HCT116 (cell line): ENCODE measurements at regions not wholly inside any gene's neighbourhood (a gene's known extent, or its start where the extent isn't known, plus 50 kb on each side); places are given as distances from the start of the nearest gene placed in this dataset.

Source experiments
- ATAC-seq: fragments of 200-7000 bp; cut with Tn5 transposase; 2 replicates; pipeline ENCODE4 v1.9.1; 2020; ENCODE audit warnings: mild to moderate bottlenecking, moderate library complexity
- BruUV-seq: library from RNA; stranded (reverse); fragments of 400-500 nt; replicated peaks from 2 replicates; lab custom pipeline; 2021; lab: Mats Ljungman, UMichigan
- CTCF ChIA-PET: fragments of 300-600 bp; sonication (Branson Sonifier 250); formaldehyde crosslinking; loops from one replicate; lab custom pipeline; 2021; ENCODE audit warnings: antibody characterized with exemption; lab: Charles Lee
- POLR2A ChIA-PET: fragments of 300-600, 350-600 bp; sonication (Branson Sonifier 250); formaldehyde crosslinking; loops from one replicate; lab custom pipeline; 2021; ENCODE audit warnings: antibody characterized with exemption; lab: Charles Lee
- RAD21 ChIA-PET, 2 experiments: fragments of 300-600 bp; sonication (Branson Sonifier 250); formaldehyde crosslinking; loops; one replicate each; lab custom pipeline; 2023; ENCODE audit warnings: low total read pairs in 2 of 2; ENCODE audit not compliant: uncharacterized antibody in 2 of 2, unreplicated experiment in 2 of 2, low non-redundant PET in 1 of 2; lab: Charles Lee
- DNase-seq: peaks from one replicate; pipeline ENCODE4 v3.0.0-alpha.2; 2010; ENCODE audit warnings: low read depth, low spot score
- H2AFZ ChIP-seq: fragments of 200-600 bp; shearing (Covaris generic), sonication (generic); 2 replicates; pipeline ENCODE4 v1.6.1; 2017; ENCODE audit warnings: low read depth, mixed run types, mixed read lengths, antibody characterized with exemption, low read length; ENCODE audit not compliant: poor library complexity, severe bottlenecking
- H3K27ac ChIP-seq: 2 replicates; pipeline ENCODE4 v1.5.1; 2012; ENCODE audit warnings: low read depth, low read length
- H3K27me3 ChIP-seq: fragments of 200-600 bp; sonication (generic); 2 replicates; pipeline ENCODE4 v1.6.1; 2016; ENCODE audit warnings: mixed run types, low read length, mixed read lengths; ENCODE audit not compliant: insufficient read depth
- H3K36me3 ChIP-seq, 2 experiments: fragments of 200-500 bp in 1 of 2; fragments of 200-600 bp in 1 of 2; sonication (Bioruptor generic) in 1 of 2; sonication (generic) in 1 of 2; 2 replicates each; pipeline versions ENCODE4 v1.5.1 to v1.6.1; 2014 to 2016; ENCODE audit warnings: low read length in 2 of 2, inconsistent platforms in 1 of 2, mixed read lengths in 1 of 2, mixed run types in 1 of 2; ENCODE audit not compliant: insufficient read depth in 2 of 2, control insufficient read depth in 1 of 2
- H3K4me1 ChIP-seq, 2 experiments: fragments of 200-600 bp in 1 of 2; sonication (generic) in 1 of 2; 2 replicates each; pipeline versions ENCODE4 v1.5.1 to v1.6.1; 2012 to 2017; ENCODE audit warnings: low read length in 2 of 2, inconsistent platforms in 1 of 2, mild to moderate bottlenecking in 1 of 2, mixed read lengths in 1 of 2, mixed run types in 1 of 2, moderate library complexity in 1 of 2; ENCODE audit not compliant: insufficient read depth in 2 of 2, control insufficient read depth in 1 of 2
- H3K4me2 ChIP-seq: fragments of 200-600 bp; sonication (generic); 2 replicates; pipeline ENCODE4 v1.6.1; 2017; ENCODE audit warnings: mixed run types, low read length, mixed read lengths
- H3K4me3 ChIP-seq, 2 experiments: fragments of 200-600 bp in 1 of 2; sonication (generic) in 1 of 2; replicated peaks in 1 of 2; 2 replicates each; pipeline ENCODE4 v1.5.1; 2011 to 2016; ENCODE audit warnings: low read length in 2 of 2, control low read depth in 1 of 2, low read depth in 1 of 2, mild to moderate bottlenecking in 1 of 2, mixed read lengths in 1 of 2, mixed run types in 1 of 2
- H3K79me2 ChIP-seq: fragments of 200-600 bp; sonication (generic); 2 replicates; pipeline ENCODE4 v1.6.1; 2017; ENCODE audit warnings: mild to moderate bottlenecking, mixed run types, low read length, moderate library complexity, mixed read lengths; ENCODE audit not compliant: insufficient read depth
- H3K9ac ChIP-seq: fragments of 200-600 bp; sonication (generic); 2 replicates; pipeline ENCODE4 v1.6.1; 2016; ENCODE audit warnings: low read length, mixed read lengths
- H3K9me2 ChIP-seq: fragments of 200-600 bp; sonication (generic), shearing (Covaris generic); 2 replicates; pipeline ENCODE4 v1.6.1; 2017; ENCODE audit warnings: mixed run types, mild to moderate bottlenecking, moderate library complexity; ENCODE audit not compliant: insufficient read depth
- H3K9me3 ChIP-seq, 2 experiments: fragments of 200-500 bp in 1 of 2; fragments of 200-600 bp in 1 of 2; sonication (Bioruptor generic) in 1 of 2; sonication (generic) in 1 of 2; 2 replicates each; pipeline ENCODE4 v1.6.1; 2014 to 2017; ENCODE audit warnings: low read length in 2 of 2, mixed read lengths in 2 of 2, inconsistent platforms in 1 of 2, low read depth in 1 of 2, mild to moderate bottlenecking in 1 of 2, mixed run types in 1 of 2, moderate library complexity in 1 of 2; ENCODE audit not compliant: control insufficient read depth in 1 of 2, insufficient read depth in 1 of 2
- H4K20me1 ChIP-seq: fragments of 200-600 bp; sonication (generic), shearing (Covaris generic); 2 replicates; pipeline ENCODE4 v1.6.1; 2017; ENCODE audit warnings: mixed run types, mild to moderate bottlenecking, moderate library complexity; ENCODE audit not compliant: insufficient read depth
- CBX3 ChIP-seq: IDR thresholded peaks from 2 replicates; pipeline ENCODE4 v1.6.1; 2012; ENCODE audit warnings: low read depth
- CTCF ChIP-seq, 3 experiments: fragments of 200-600 bp in 1 of 3; sonication (generic) in 1 of 3; IDR thresholded peaks in 2 of 3; conservative IDR thresholded peaks in 1 of 3; 2 replicates each; pipeline ENCODE4 v1.5.1; 2012 to 2017; ENCODE audit warnings: low read depth in 2 of 3, low read length in 2 of 3, antibody characterized with exemption in 1 of 3, borderline replicate concordance in 1 of 3, control low read depth in 1 of 3, mild to moderate bottlenecking in 1 of 3, mixed read lengths in 1 of 3, mixed run types in 1 of 3, moderate library complexity in 1 of 3; ENCODE audit not compliant: insufficient read depth in 1 of 3
- EGR1 ChIP-seq: IDR thresholded peaks from 2 replicates; pipeline ENCODE4 v1.6.1; 2012; ENCODE audit warnings: low read depth
- ELF1 ChIP-seq: IDR thresholded peaks from 2 replicates; pipeline ENCODE4 v1.6.1; 2012; ENCODE audit warnings: low read depth, borderline replicate concordance
- EZH2 ChIP-seq: fragments of 200-600 bp; sonication (generic); IDR thresholded peaks from 2 replicates; pipeline ENCODE4 v1.6.1; 2017; ENCODE audit warnings: antibody characterized with exemption, mixed run types
- EZH2phosphoT487 ChIP-seq: fragments of 200-600 bp; IDR thresholded peaks from 2 replicates; pipeline ENCODE4 v1.6.1; 2018; ENCODE audit warnings: antibody characterized with exemption, borderline replicate concordance
- FOSL1 ChIP-seq: IDR thresholded peaks from 2 replicates; pipeline ENCODE4 v1.6.1; 2012; ENCODE audit warnings: low read depth
- POLR2A ChIP-seq: IDR thresholded peaks from 2 replicates; pipeline ENCODE4 v1.7.0; 2011; ENCODE audit warnings: borderline replicate concordance; ENCODE audit not compliant: insufficient read depth, insufficient read length; ENCODE audit errors: extremely low read depth
- POLR2AphosphoS5 ChIP-seq: IDR thresholded peaks from 2 replicates; pipeline ENCODE4 v1.6.1; 2011; ENCODE audit warnings: mild to moderate bottlenecking, low read depth, low read length, moderate library complexity
- SIN3A ChIP-seq: IDR thresholded peaks from 2 replicates; pipeline ENCODE4 v1.6.1; 2012; ENCODE audit warnings: low read depth
- YY1 ChIP-seq: IDR thresholded peaks from 2 replicates; pipeline ENCODE4 v1.6.1; 2011; ENCODE audit warnings: low read length, low read depth, moderate library complexity, mild to moderate bottlenecking; ENCODE audit not compliant: insufficient replicate concordance; ENCODE audit errors: extremely low read depth
- ZFX ChIP-seq: fragments of 450-650 bp; IDR thresholded peaks from 2 replicates; pipeline ENCODE4 v1.6.1; 2017
- ZNF274 ChIP-seq: fragments of 200-500 bp; sonication (Bioruptor generic); IDR thresholded peaks from 2 replicates; pipeline ENCODE4 v1.6.1; 2014; ENCODE audit warnings: mild to moderate bottlenecking, low read depth, low read length, inconsistent platforms
- intact Hi-C: fragments of 100-400 bp; cut with micrococcal nuclease; formaldehyde crosslinking; loops from 2 replicates; pipeline ENCODE4 v1.10.0; 2022
- TF ChIP-seq, protein P1 (sequence below): IDR thresholded peaks from 2 replicates; pipeline ENCODE4 v1.6.1; 2011; ENCODE audit warnings: mild to moderate bottlenecking, low read length, moderate library complexity; ENCODE audit not compliant: insufficient replicate concordance; ENCODE audit errors: extremely low read depth
- TF ChIP-seq, protein P2 (sequence below): IDR thresholded peaks from 2 replicates; pipeline ENCODE4 v1.6.1; 2012

DNA sequence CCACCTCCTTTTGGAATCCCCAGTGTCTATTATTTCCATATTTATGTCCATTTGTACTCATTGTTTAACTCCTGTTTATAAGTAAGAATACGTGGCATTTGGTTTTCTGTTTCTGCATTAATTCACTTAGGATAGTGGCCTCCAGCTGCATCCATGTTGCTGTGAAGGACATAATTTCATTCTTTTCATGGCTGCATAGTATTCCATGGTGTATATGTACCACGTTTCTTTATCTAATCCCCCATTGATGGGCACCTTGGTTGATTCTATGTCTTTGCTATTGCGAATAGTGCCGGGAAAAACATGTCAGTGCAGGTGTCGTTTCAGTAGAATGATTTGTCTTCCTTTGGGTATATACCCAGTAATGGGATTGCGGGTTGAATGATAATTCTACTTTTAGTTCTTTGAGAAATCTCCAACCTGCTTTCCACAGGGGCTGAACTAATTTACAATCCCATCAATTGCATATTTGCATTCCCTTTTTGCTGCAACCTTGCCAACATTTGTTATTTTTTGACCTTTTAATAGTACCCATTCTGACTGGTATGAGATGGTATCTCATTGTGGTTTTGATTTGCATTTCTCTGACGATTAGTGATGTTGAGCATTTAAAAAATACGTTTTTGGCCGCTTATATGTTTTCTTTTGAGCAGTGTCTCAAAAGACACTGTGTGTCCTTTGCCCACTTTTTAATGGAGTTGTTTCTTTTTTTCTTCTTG is 373.2 kb upstream of the TNRC6C start:
- no peak overlapping the region for H3K27ac ChIP-seq
- no peak overlapping the region for H2AFZ ChIP-seq
- TF ChIP-seq, protein P1, sequence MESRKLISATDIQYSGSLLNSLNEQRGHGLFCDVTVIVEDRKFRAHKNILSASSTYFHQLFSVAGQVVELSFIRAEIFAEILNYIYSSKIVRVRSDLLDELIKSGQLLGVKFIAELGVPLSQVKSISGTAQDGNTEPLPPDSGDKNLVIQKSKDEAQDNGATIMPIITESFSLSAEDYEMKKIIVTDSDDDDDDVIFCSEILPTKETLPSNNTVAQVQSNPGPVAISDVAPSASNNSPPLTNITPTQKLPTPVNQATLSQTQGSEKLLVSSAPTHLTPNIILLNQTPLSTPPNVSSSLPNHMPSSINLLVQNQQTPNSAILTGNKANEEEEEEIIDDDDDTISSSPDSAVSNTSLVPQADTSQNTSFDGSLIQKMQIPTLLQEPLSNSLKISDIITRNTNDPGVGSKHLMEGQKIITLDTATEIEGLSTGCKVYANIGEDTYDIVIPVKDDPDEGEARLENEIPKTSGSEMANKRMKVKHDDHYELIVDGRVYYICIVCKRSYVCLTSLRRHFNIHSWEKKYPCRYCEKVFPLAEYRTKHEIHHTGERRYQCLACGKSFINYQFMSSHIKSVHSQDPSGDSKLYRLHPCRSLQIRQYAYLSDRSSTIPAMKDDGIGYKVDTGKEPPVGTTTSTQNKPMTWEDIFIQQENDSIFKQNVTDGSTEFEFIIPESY, result no peak
- TF ChIP-seq CTCF (IDR thresholded peaks at IDR 0.05 in 2 of 3, conservative IDR thresholded peaks at IDR 0.05 in 1 of 3; ENCODE audit: borderline replicate concordance in 1 of 3, insufficient read depth in 1 of 3, low read depth in 2 of 3, low read length in 2 of 3) (no peak), FOSL1 (no peak), YY1 (no peak), ZFX (no peak), POLR2AphosphoS5 (no peak), EZH2 (no peak), EGR1 (no peak), POLR2A (no peak), SIN3A (no peak), CBX3 (no peak), ZNF274 (no peak), ELF1 (no peak), EZH2phosphoT487 (no peak)
- TF ChIP-seq, protein P2, sequence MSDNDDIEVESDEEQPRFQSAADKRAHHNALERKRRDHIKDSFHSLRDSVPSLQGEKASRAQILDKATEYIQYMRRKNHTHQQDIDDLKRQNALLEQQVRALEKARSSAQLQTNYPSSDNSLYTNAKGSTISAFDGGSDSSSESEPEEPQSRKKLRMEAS, result no peak
- BruUV-seq, result no TSS peak
- H3K36me3 ChIP-seq, result no peaks in the 10 kb centered on the region
- CTCF ChIA-PET, result no interaction called here
- H3K4me3 ChIP-seq, result no peak overlapping the region
- no peak overlapping the region for H3K4me2 ChIP-seq
- DNase-seq, result no peak
- no peaks in the 10 kb centered on the region for H3K9me3 ChIP-seq
- H3K27me3 ChIP-seq, result no peaks in the 10 kb centered on the region; the same call in 1 of the 2 replicates
- no peaks in the 10 kb centered on the region for H3K79me2 ChIP-seq
- no peak for ATAC-seq
- H3K4me1 ChIP-seq, result 0 out of 4 replicates have a peak, but pooled peaks cover 0 to 3% of the 10 kb centered on the region in 2 experiments
- RAD21 ChIA-PET, result no interaction called here
- POLR2A ChIA-PET, result no interaction called here
- H4K20me1 ChIP-seq, result no peaks in the 10 kb centered on the region
- H3K9me2 ChIP-seq, result no peaks in the 10 kb centered on the region
- H3K9ac ChIP-seq, result no peak overlapping the region
- intact Hi-C loops, result no loop called here
